ENCODE measurements at regions not wholly inside any gene's neighbourhood (a gene's known extent, or its start where the extent isn't known, plus 50 kb on each side); places are given as distances from the start of the nearest gene placed in this dataset.

DNA sequence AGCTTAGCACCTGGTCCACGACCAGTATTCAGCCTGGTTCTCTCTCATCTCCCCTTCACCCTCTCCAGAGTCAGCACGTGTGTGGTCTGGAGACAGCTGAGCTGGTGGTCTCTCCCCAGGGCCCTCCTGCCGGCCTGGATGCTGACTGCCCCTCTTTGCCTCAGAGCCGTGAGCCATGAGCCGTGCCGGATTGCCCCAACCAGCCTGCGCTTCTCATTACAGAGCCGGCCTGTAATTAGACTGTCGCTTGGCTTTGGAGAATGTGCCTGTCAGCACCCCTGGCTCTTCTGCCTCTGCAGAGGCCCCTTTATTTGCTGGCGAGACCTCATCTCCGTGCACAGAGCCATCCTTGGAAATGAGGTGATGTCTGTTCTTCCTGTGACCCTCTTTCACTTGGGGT is 118.7 kb upstream of the BOD1 start:
- Histone ChIP-seq H3K4me2 (ENCODE audit: low read depth, low read length) (no peak overlapping the region), H2AFZ (ENCODE audit: low read length) (no peak overlapping the region), H3K9ac (ENCODE audit: low read length) (no peak overlapping the region), H3K4me1 (ENCODE audit: low read length) (no peaks in the 10 kb centered on the region), H3K27me3 (replicated peaks; ENCODE audit: insufficient read depth, low read length) (no peaks in the 10 kb centered on the region), H3F3A (ENCODE audit: insufficient read depth, low read length) (no peaks in the 10 kb centered on the region), H3K36me3 (replicated peaks; ENCODE audit: insufficient read depth, low read length) (no peaks in the 10 kb centered on the region; the same call in 1 of the 2 replicates), H3K79me2 (ENCODE audit: low read length) (peaks cover 28% of the 10 kb centered on the region), H4K20me1 (ENCODE audit: insufficient read depth, low read length) (no peaks in the 10 kb centered on the region), H3K27ac (ENCODE audit: low read length) (no peak overlapping the region), H3K4me3 (ENCODE audit: low read length) (no peak overlapping the region), H3K9me3 (replicated peaks; ENCODE audit: insufficient read depth, low read length) (no peaks in the 10 kb centered on the region), H3K9me2 (replicated peaks; ENCODE audit: insufficient read depth, low read length) (no peaks in the 10 kb centered on the region)
- TF ChIP-seq EZH2phosphoT487 (IDR thresholded peaks at IDR 0.05; ENCODE audit: low read length) (no peak), EZH2 (optimal IDR thresholded peaks at IDR 0.05; ENCODE audit: low read depth, low read length) (no peak)
- TF ChIP-seq, protein P1, sequence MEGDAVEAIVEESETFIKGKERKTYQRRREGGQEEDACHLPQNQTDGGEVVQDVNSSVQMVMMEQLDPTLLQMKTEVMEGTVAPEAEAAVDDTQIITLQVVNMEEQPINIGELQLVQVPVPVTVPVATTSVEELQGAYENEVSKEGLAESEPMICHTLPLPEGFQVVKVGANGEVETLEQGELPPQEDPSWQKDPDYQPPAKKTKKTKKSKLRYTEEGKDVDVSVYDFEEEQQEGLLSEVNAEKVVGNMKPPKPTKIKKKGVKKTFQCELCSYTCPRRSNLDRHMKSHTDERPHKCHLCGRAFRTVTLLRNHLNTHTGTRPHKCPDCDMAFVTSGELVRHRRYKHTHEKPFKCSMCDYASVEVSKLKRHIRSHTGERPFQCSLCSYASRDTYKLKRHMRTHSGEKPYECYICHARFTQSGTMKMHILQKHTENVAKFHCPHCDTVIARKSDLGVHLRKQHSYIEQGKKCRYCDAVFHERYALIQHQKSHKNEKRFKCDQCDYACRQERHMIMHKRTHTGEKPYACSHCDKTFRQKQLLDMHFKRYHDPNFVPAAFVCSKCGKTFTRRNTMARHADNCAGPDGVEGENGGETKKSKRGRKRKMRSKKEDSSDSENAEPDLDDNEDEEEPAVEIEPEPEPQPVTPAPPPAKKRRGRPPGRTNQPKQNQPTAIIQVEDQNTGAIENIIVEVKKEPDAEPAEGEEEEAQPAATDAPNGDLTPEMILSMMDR (IDR thresholded peaks at IDR 0.05; ENCODE audit: low read length), result no peak
- no peak for DNase-seq

DNA sequence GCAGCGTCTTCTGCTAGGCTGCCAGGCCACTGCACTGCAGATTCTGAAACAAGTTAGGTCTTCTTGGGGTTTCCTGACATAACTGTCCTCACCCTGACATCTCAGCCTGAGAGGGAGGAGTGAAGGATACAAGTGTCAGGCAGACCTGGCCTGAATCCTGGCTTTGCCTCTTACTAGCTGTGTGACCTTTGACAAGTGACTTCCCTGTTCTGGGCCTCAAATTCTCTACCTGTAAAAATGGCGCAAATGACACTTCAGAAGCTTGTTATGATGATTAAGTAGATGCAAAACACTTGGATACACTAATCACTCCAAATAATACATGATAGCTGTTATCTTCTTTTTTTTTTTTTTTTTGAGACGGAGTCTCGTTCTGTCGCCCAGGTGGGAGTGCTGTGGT is 119.2 kb upstream of the BOD1 start:
- H3K9me3 ChIP-seq (replicated peaks; ENCODE audit: insufficient read depth, low read length), result no peaks in the 10 kb centered on the region
- H3K27ac ChIP-seq (ENCODE audit: low read length), result no peak overlapping the region
- no peak overlapping the region for H3K4me2 ChIP-seq (ENCODE audit: low read depth, low read length)
- no peaks in the 10 kb centered on the region for H3K27me3 ChIP-seq (replicated peaks; ENCODE audit: insufficient read depth, low read length)
- no peaks in the 10 kb centered on the region; the same call in 1 of the 2 replicates for H3K36me3 ChIP-seq (replicated peaks; ENCODE audit: insufficient read depth, low read length)
- no peaks in the 10 kb centered on the region for H3K4me1 ChIP-seq (ENCODE audit: low read length)
- H3F3A ChIP-seq (ENCODE audit: insufficient read depth, low read length), result no peaks in the 10 kb centered on the region
- H2AFZ ChIP-seq (ENCODE audit: low read length), result no peak overlapping the region
- no peaks in the 10 kb centered on the region for H4K20me1 ChIP-seq (ENCODE audit: insufficient read depth, low read length)
- DNase-seq, result no peak
- peaks cover 33% of the 10 kb centered on the region for H3K79me2 ChIP-seq (ENCODE audit: low read length)
- H3K4me3 ChIP-seq (ENCODE audit: low read length), result no peak overlapping the region
- H3K9ac ChIP-seq (ENCODE audit: low read length), result no peak overlapping the region
- H3K9me2 ChIP-seq (replicated peaks; ENCODE audit: insufficient read depth, low read length), result no peaks in the 10 kb centered on the region
- TF ChIP-seq EZH2phosphoT487 (IDR thresholded peaks at IDR 0.05; ENCODE audit: low read length), result no peak
- TF ChIP-seq EZH2 (optimal IDR thresholded peaks at IDR 0.05; ENCODE audit: low read depth, low read length), result no peak
- TF ChIP-seq, protein P1 (IDR thresholded peaks at IDR 0.05; ENCODE audit: low read length), result no peak

DNA sequence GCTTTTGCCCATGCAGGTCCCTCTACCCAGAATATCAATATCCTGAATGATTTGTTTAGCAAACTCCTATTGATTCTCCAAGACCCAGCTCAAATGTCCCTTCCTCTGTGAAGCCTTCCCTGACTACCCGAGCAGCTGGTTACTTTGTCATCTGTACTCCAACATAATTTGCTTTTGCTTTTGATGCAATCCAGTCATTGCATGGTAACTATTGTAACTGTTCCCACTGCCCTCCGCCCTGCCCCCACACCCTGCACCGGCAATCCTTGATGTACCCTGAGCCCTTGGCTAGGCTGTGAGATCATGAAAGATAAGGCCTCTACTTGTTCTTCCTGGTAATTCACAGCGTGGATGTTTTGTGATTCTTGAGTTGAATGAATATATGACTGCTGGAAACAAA is 119.9 kb upstream of the BOD1 start:
- Histone ChIP-seq H3K4me3 (ENCODE audit: low read length) (no peak overlapping the region), H3K9ac (ENCODE audit: low read length) (no peak overlapping the region)

More for the DNA sequence above, 119.9 kb upstream of the BOD1 start:
- Histone ChIP-seq H3K79me2 (ENCODE audit: low read length) (peaks cover 40% of the 10 kb centered on the region), H3K9me3 (replicated peaks; ENCODE audit: insufficient read depth, low read length) (no peaks in the 10 kb centered on the region), H3F3A (ENCODE audit: insufficient read depth, low read length) (no peaks in the 10 kb centered on the region), H3K36me3 (replicated peaks; ENCODE audit: insufficient read depth, low read length) (no peaks in the 10 kb centered on the region; the same call in 1 of the 2 replicates), H3K4me1 (ENCODE audit: low read length) (no peaks in the 10 kb centered on the region), H3K27ac (ENCODE audit: low read length) (no peak overlapping the region), H2AFZ (ENCODE audit: low read length) (no peak overlapping the region), H4K20me1 (ENCODE audit: insufficient read depth, low read length) (no peaks in the 10 kb centered on the region), H3K27me3 (replicated peaks; ENCODE audit: insufficient read depth, low read length) (no peaks in the 10 kb centered on the region), H3K4me2 (ENCODE audit: low read depth, low read length) (no peak overlapping the region), H3K9me2 (replicated peaks; ENCODE audit: insufficient read depth, low read length) (no peaks in the 10 kb centered on the region)
- TF ChIP-seq EZH2 (optimal IDR thresholded peaks at IDR 0.05; ENCODE audit: low read depth, low read length), result no peak
- TF ChIP-seq, protein P1 (IDR thresholded peaks at IDR 0.05; ENCODE audit: low read length), result no peak
- DNase-seq, result no peak
